DOHH2 (cell line): ENCODE measurements at regions not wholly inside any gene's neighbourhood (a gene's known extent, or its start where the extent isn't known, plus 50 kb on each side); places are given as distances from the start of the nearest gene placed in this dataset.

Experiments
- H3F3A ChIP-seq: fragments of 200-600 bp; sonication (generic), shearing (Covaris generic); 2 replicates; pipeline ENCODE4 v1.6.0; 2016; ENCODE audit warnings: antibody characterized with exemption, mild to moderate bottlenecking; ENCODE audit not compliant: control insufficient read depth, insufficient read depth
- H3K27ac ChIP-seq: fragments of 200-600 bp; sonication (generic); 2 replicates; pipeline ENCODE4 v1.5.1; 2014; ENCODE audit warnings: low read depth, mild to moderate bottlenecking, low read length, moderate library complexity
- H3K27me3 ChIP-seq: fragments of 200-600 bp; sonication (generic); 2 replicates; pipeline ENCODE4 v1.6.1; 2014; ENCODE audit warnings: mild to moderate bottlenecking, low read length, mixed read lengths; ENCODE audit not compliant: control insufficient read depth
- H3K36me3 ChIP-seq: fragments of 200-600 bp; sonication (generic); 2 replicates; pipeline ENCODE4 v1.6.1; 2014; ENCODE audit warnings: mild to moderate bottlenecking, low read length, moderate library complexity, mixed read lengths; ENCODE audit not compliant: control insufficient read depth
- H3K4me1 ChIP-seq: fragments of 200-600 bp; sonication (generic); 2 replicates; pipeline ENCODE4 v1.6.1; 2014; ENCODE audit warnings: mild to moderate bottlenecking, low read length, mixed read lengths; ENCODE audit not compliant: control insufficient read depth
- H3K4me2 ChIP-seq: fragments of 200-600 bp; sonication (generic); 2 replicates; pipeline ENCODE4 v1.6.0; 2014; ENCODE audit warnings: mild to moderate bottlenecking, low read length, moderate library complexity
- H3K4me3 ChIP-seq: fragments of 200-600 bp; sonication (generic); 2 replicates; pipeline ENCODE4 v1.5.1; 2014; ENCODE audit warnings: mild to moderate bottlenecking, low read length, mixed read lengths
- H3K79me2 ChIP-seq: fragments of 200-600 bp; sonication (generic); 2 replicates; pipeline ENCODE4 v1.6.1; 2014; ENCODE audit warnings: mild to moderate bottlenecking, low read length, mixed read lengths; ENCODE audit not compliant: control insufficient read depth
- H3K9me2 ChIP-seq: fragments of 200-600 bp; sonication (generic); replicated peaks from 2 replicates; pipeline ENCODE4 v1.6.1; 2014; ENCODE audit warnings: mild to moderate bottlenecking, low read length, mixed read lengths; ENCODE audit not compliant: control insufficient read depth
- H3K9me3 ChIP-seq: fragments of 200-600 bp; sonication (generic); 2 replicates; pipeline ENCODE4 v1.6.1; 2014; ENCODE audit warnings: antibody characterized with exemption, low read length, mixed read lengths; ENCODE audit not compliant: control insufficient read depth, insufficient read depth
- H4K20me1 ChIP-seq: fragments of 200-600 bp; sonication (generic); 2 replicates; pipeline ENCODE4 v1.6.0; 2014; ENCODE audit warnings: low read depth, mild to moderate bottlenecking, antibody characterized with exemption, low read length, moderate library complexity; ENCODE audit not compliant: control insufficient read depth, insufficient read depth
- EZH2phosphoT487 ChIP-seq: fragments of 200-600 bp; sonication (generic); IDR thresholded peaks from 2 replicates; pipeline ENCODE4 v1.6.1; 2017; ENCODE audit warnings: borderline replicate concordance, mild to moderate bottlenecking, antibody characterized with exemption, low read length, moderate library complexity, mixed read lengths
- TF ChIP-seq, protein P1 (sequence below): fragments of 200-600 bp; sonication (generic); IDR thresholded peaks from one replicate; pipeline ENCODE4 v1.5.1; 2014; ENCODE audit warnings: antibody characterized with exemption, mild to moderate bottlenecking, low read depth, low read length; ENCODE audit not compliant: poor library complexity, severe bottlenecking

- TF ChIP-seq, protein P1, sequence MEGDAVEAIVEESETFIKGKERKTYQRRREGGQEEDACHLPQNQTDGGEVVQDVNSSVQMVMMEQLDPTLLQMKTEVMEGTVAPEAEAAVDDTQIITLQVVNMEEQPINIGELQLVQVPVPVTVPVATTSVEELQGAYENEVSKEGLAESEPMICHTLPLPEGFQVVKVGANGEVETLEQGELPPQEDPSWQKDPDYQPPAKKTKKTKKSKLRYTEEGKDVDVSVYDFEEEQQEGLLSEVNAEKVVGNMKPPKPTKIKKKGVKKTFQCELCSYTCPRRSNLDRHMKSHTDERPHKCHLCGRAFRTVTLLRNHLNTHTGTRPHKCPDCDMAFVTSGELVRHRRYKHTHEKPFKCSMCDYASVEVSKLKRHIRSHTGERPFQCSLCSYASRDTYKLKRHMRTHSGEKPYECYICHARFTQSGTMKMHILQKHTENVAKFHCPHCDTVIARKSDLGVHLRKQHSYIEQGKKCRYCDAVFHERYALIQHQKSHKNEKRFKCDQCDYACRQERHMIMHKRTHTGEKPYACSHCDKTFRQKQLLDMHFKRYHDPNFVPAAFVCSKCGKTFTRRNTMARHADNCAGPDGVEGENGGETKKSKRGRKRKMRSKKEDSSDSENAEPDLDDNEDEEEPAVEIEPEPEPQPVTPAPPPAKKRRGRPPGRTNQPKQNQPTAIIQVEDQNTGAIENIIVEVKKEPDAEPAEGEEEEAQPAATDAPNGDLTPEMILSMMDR: no peak
- no peak for TF ChIP-seq EZH2phosphoT487
- Histone ChIP-seq H3K4me3 (no peak overlapping the region), H3K79me2 (no peaks in the 10 kb centered on the region), H3K4me1 (no peaks in the 10 kb centered on the region), H3K36me3 (no peaks in the 10 kb centered on the region), H4K20me1 (no peaks in the 10 kb centered on the region), H3K27me3 (no peaks in the 10 kb centered on the region), H3K9me3 (no peaks in the 10 kb centered on the region), H3K27ac (no peak overlapping the region), H3K9me2 (no peaks in the 10 kb centered on the region), H3F3A (no peaks in the 10 kb centered on the region), H3K4me2 (no peak overlapping the region)
Observed at GRCh38 chr3:162072656-162073164, 576.1 kb downstream of the OTOL1 start.

DNA sequence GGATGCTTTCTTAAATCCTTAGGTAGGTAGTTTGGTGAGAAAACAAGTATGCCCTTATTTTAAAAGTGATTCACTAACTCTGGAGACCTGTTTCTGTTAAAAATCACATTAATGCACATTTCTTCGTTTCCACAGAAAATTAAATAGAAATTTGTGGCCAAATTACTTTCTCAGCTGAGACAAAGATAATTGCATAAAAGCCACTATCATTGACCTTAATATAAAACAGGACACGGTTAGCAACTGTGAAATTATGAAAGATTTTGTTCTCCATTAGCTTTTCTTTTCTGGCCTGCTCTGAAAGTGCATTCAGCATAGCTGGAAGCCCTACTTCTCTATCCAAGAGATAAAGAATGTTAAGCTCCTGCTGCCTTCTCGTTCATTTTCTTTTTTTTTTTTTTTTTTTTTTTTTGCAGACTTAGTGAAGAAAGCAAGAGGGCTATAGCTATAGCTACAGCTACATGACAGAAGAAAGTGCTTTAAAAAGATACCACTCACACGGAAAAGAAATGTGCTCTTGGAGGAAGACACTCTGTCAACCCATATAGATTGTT is 576.9 kb downstream of the OTOL1 start:
- Histone ChIP-seq H3K4me1 (no peaks in the 10 kb centered on the region), H3K27ac (no peak overlapping the region), H3K36me3 (no peaks in the 10 kb centered on the region), H3K4me3 (no peak overlapping the region), H3K4me2 (no peak overlapping the region), H3F3A (no peaks in the 10 kb centered on the region), H4K20me1 (no peaks in the 10 kb centered on the region), H3K27me3 (no peaks in the 10 kb centered on the region), H3K9me2 (no peaks in the 10 kb centered on the region), H3K79me2 (no peaks in the 10 kb centered on the region), H3K9me3 (no peaks in the 10 kb centered on the region)
- TF ChIP-seq EZH2phosphoT487: no peak
- TF ChIP-seq, protein P1: no peak

GRCh38 chr3:162077108-162077507 is 580.5 kb downstream of the OTOL1 start:
- no peak for TF ChIP-seq EZH2phosphoT487
- TF ChIP-seq, protein P1: no peak

More at GRCh38 chr3:162077108-162077507, 580.5 kb downstream of the OTOL1 start:
- no peak overlapping the region for H3K4me2 ChIP-seq
- H3K79me2 ChIP-seq: no peaks in the 10 kb centered on the region
- no peaks in the 10 kb centered on the region for H3F3A ChIP-seq
- H3K36me3 ChIP-seq: no peaks in the 10 kb centered on the region
- no peaks in the 10 kb centered on the region for H4K20me1 ChIP-seq
- no peaks in the 10 kb centered on the region for H3K9me3 ChIP-seq
- no peak overlapping the region for H3K27ac ChIP-seq
- H3K4me3 ChIP-seq: no peak overlapping the region
- H3K4me1 ChIP-seq: no peaks in the 10 kb centered on the region
- no peaks in the 10 kb centered on the region for H3K9me2 ChIP-seq
- H3K27me3 ChIP-seq: no peaks in the 10 kb centered on the region
